HG03342 (cell line): ENCODE measurements at regions not wholly inside any gene's neighbourhood (a gene's known extent, or its start where the extent isn't known, plus 50 kb on each side); places are given as distances from the start of the nearest gene placed in this dataset.
"Not testable (repeated sequence)": the region's sequence is repeated elsewhere in the genome, so short reads cannot be mapped to it uniquely, and the experiment has no call there.

Experiments used
- ATAC-seq: cut with Tn5 transposase; IDR thresholded peaks from one replicate; pipeline ENCODE4 v1.9.1; 2021; ENCODE audit warnings: mild to moderate bottlenecking, moderate library complexity; ENCODE audit not compliant: unreplicated experiment

DNA sequence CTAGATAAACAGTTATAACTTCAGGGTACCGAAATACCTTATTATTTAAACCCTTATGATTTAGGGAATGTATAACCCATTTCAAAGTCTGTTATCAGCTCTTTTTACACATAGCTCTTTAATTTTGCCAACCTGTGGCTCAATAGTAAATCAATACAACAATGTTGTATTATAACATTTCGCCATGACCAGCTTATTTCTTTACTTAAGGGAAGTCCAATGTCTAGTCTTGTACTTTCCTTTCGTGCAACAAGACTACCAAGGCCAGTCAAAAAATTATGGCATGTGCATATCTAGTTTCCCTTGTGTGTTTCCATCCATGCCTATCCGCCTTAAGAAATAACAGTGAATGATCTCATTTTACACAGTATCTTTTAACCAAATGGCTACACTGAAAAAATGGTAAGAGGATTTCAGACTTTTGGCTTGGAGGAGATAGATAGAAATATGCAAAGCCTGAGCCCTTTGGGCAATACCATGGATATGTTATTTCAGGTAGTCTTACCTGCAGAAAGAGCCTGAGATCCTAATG lies 239.5 kb upstream of the RPS23 start:
- ATAC-seq: no peak

DNA sequence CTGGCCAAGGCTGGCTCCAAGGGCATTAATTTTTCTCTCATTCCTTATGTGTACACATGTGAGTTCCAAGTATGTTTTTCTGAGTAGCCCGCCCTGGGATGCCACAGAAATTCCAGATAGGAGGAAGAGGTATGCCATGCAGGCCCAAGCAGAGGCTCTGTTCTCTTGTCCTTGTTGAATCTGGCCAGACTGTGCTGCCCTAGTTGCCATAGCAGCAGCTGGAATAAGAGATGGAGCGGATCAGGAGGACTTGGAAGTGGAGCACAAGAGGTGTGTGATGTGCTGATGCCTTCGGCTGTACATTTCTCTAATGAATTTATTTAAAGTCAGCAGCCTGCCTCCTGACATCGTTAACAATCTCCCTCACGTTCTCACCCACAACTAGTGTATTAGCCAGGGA lies 235.6 kb upstream of the RPS23 start:
- no peak for ATAC-seq

DNA sequence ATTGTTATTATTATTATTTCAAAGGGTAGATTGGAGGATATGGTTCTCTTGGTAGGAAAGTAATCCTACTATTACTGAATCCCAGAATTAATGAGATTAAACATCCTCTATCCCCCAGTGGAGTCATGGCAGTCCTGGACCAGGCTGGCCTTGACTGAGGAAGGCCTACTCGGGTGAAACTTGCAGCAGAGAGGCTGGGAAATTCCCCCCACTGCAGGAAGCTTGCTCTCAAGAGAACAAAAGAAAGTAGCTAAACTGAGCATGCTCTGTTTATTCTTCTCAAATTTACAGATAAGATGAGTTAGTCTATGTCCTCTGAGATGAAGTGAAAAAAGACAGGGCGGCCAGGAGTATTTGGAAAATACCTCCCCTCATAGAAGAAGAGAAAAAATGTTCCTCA lies 233.9 kb upstream of the RPS23 start:
- peak; percentile 79 for ATAC-seq

DNA sequence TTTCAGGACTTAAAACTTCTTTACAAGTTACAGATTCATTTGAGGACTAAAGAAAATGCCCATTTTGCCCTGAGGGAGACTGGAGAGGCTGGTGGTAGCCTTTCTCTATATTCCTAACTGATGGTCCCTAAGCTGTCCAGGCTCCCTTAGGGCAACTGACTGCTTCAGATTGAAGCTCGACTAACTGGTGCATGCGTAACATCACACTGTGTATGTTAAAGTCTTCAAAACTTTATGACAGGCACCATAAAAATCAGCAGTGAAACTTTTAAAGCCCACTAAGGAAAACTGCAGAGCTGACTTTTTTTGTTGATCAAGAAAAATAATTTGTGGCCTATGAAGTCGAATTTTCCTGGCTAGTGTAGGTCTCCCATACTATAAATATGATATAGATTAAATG lies 233.0 kb upstream of the RPS23 start:
- no peak for ATAC-seq

DNA sequence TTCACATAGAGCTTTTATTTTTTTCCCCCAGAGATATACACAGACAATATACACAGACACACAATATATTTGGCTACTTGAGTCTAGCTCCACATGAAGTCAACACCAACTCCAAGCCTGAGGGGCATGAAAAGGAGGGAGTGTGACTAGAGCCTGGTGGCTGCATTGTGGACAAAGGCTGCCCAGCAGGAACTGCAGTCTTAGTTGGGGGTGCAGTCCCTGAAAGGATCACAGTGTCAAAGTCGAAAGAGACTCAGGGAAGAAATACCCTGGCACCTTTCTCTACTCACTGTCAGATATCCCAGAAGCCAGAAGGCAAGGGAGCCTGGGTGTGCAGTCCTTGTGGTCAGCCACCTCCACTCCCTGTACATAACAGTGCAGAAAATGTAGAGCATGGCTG lies 231.6 kb upstream of the RPS23 start:
- no peak for ATAC-seq

DNA sequence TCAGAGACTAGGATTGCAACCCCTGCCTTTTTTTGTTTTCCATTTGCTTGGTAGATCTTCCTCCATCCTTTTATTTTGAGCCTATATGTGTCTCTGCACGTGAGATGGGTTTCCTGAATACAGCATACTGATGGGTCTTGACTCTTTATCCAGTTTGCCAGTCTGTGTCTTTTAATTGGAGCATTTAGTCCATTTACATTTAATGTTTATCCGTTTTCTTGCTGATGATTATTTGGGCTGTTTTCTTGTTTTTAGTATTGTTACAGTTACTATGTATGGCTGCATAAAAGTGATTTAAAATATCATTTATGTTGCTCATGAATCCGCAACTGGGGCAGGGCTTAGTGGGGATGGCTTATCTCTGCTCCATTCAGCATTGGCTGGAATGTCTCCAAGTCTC lies 228.2 kb upstream of the RPS23 start:
- ATAC-seq: not testable (repeated sequence)

DNA sequence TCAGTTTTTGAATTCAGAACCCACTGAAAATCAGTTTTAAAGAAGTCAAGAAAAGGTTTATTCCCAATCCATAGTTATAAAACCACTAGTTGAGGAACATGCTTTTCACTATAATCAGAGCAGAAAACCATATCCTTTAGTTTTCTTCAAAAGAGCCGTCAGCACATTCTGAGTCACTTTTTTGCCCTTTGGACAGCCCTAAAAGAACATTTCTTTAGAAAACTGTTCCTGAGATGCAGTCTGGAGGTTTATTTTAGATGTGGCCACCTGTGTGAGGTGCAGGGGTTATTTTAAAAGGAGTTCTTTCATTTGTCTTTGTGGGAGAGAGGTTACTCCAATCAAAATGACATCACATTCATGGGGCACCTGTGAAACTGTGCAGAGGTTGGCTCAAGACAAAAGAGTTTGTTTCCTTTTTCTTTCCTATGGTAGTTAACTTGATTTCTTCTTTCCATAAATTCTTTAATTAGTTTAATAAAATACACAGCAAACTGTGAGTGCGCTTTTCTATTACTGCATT lies 221.6 kb upstream of the RPS23 start:
- no peak for ATAC-seq

DNA sequence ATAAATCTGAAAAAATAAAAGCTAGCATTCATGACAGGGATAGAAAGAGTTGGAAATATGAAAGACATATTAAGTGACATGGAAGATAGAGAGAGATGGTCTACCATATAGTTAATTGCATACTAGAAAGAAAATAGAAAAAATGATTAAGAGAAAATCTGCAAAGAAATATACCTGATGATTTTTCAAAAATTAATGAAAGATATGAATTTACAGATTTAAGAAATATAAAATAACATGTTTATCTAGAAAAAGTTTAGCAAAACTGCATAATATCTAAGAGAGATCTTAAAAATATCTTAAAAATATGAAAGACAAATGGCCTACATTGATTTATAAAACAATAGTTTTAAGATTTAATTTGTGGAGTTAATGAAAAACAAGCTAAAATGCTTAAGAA lies 219.1 kb upstream of the RPS23 start:
- no peak for ATAC-seq

DNA sequence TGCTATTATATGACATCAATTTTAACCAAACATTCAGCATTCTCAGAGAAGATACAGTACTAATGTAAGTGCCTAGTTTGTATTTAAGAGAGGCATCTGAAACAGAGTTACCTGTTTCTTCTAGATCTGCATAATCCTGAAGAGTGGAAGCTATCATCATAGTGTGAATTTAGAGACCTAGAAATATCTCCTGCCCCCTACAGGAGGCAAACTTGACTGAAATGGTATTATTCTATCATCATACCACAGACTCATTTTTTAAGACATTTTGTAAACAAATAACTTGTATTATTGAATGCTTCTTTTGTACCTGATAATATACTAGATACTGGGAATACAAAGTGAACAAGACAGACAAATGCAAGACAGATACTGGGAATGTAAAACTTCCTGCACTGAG lies 216.8 kb upstream of the RPS23 start:
- no peak for ATAC-seq

DNA sequence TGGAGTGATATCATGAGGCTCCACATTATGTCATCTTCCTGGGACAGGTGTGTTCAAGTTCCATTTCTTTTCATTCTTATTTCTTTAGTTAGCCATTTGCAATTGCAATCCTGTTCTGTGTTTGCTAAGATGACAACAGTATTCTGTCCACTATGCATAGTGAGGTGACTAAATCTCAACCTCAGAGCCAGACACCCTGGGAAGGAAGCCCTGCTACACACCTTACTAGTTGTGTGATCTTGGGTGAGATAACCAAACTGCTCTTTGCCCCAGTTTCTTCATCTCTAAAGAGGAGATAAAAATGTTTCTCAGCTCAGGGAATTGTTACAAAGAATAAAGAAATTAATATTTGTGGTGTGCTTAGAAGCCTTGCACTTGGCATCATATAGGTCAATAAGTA lies 215.1 kb upstream of the RPS23 start:
- no peak for ATAC-seq

DNA sequence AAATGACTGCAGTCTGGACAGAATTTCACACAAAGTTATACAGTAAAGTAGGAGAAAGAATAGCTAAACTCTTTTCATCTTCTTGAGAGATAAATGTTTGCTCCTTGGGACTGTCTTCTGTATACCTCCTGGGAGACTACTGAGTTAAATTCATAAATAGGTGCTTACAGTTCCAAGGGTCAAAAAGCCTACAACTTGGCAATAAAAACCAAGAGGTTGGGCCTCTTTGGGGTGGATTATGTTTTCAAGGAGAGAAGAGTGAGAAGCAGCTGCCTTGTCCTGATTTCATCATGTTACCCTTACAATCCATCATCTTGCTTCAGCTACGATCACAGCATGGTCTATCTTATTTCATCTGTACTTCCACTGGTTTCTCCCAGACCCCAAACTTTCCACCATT lies 213.2 kb upstream of the RPS23 start:
- ATAC-seq: no peak

DNA sequence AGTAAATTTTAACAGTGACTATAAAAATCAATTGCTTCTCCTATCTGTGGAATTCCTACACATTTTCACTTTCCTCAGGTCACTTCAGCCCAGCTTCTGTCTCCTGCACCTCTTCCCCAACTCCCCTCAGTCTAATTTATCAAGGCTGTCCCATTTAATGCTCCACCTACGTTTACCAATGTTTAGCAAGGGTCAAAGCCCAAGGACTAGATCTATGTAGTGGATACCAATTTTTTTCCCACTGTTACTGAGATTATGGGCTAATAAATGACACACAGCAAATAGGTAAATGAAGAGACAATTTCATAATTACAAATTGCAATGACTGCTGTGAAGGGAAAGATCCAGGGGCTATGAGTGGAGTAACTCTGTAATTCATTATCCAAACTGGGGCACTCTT lies 211.5 kb upstream of the RPS23 start:
- no peak for ATAC-seq

DNA sequence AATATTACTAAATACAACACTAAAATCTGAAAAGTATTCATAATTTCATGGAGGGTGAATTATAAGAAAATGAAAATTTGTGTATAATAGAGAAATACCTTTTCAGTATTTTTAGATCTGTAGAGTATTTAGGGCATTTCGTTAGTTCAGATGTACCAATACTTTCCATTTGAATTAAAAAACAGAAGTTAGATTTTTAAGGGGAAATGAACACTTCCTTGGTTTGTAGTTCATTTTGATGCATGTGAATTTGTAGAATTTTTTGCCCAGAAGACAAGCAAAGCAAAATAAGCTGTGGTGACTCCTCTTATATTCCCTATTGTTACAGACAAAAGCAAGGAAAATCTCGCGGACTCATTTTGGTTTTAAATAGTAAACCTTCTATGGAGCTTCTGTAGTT lies 209.0 kb upstream of the RPS23 start:
- ATAC-seq: no peak

DNA sequence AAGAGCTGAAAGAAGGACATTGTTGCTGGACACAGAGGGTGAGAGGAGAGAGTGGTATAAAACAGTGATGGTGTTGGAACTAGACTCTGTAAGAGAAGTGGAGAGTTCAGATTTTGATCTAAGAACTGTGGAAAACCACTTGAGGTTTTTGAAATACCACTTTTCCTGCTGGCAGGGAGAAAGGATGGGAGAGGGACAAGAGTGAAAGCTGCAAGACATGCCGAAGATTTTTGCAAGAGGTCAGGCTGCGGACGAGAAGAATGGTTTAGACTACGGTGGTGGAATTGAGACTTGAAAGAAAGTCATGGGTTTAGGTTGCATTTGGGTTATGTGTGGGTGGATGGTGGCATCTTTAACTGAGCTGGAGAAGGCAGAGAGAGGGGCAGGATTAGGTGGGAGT lies 202.2 kb upstream of the RPS23 start:
- ATAC-seq: no peak

DNA sequence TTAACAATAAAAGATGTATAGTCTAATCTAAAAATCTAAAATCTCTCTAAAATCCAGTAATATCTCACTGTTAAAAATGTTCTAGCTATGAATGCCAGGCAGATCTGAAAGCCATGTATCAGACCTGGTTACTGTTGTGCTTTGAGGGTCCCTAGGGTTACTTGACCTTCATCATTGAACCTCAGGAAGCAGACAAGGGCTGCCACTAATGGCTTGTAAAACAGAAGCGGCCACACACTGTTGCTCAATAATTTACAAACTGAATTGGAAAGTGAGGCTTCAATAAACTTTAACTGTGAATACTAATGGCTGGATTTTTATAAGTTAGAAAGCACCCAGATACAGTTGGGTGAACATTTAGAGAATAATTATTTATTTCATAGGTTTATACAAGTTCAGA lies 198.0 kb upstream of the RPS23 start:
- no peak for ATAC-seq

DNA sequence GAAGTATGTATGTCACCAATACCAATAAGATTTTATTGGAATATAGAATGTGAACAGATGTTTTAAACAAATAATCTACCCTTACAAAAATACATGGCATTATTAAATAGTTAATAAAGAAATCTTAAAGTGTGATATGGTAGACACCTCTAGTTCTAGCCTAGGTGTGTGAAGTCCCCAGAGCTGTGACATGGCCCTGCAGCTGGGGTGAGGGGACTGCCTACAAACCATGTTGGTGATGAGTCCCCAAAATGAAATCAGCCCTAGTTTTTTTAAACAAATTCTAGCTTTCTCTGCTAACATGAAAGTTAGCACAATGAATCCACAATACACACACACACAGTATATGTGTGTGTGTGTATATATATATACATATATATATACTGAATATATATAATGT lies 195.1 kb upstream of the RPS23 start:
- no peak for ATAC-seq

DNA sequence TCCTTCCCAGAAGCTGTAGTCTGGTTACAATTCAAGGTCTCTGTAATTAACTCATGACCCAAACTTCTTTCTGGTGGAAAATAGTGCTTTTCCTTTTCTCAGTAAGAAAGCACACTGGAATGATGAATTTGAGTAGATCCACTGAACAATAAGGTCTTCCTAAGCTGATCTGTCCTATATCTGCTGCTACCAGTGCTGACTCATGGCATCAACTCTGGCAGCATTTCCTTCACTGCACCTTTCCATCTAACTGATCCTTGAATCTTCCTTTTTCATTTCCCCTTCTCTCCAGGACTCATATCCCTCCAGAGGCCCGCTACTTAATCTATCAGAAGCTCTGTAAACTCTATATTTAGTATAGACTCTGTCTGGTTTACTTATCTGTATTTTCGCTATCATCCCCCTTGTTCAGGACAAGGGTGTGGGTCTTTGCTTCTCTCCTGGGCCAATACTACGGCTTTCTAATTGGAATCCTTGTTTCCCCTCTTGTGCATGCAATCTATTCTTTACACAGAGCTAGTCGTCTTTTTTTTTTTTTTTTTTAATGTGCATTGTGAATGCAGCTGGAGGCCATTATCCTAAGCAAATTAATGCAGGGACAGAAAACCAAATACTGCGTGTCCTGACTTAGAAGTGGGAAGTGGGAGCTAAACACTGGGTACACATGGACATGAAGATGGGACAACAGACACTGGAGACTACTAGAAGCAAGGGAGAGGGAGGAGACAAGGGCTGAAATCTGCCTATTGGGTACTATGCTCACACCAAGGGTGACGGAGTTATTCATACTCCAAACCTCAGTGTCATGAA lies 192.2 kb upstream of the RPS23 start:
- no peak for ATAC-seq

DNA sequence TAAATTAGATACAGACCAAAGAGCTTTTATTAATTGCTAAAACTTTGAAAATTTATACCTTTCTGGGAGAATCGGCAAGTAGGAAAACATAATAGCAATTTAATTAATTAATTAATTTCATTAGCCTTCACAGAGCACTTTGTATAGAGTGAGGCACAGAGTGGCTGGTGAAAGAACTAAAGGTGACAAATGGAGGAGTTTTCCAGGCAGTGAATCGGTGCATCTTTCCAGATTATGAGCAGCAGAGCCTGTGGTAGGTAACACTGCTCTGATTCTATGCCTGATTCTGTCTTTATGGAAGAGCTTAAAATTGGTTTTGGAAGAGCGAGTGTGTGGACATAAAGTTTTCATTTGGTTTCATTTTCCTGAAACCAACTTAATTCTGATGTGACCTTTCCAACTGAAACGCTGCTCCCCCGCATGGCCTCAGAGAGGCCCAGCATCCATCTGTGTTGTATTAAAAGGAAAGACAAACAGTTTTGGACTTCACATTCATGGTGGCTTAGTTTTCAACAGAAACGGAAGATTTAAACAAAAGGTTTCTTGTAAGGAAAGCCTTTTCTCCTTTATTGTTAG lies 188.9 kb upstream of the RPS23 start:
- no peak for ATAC-seq

DNA sequence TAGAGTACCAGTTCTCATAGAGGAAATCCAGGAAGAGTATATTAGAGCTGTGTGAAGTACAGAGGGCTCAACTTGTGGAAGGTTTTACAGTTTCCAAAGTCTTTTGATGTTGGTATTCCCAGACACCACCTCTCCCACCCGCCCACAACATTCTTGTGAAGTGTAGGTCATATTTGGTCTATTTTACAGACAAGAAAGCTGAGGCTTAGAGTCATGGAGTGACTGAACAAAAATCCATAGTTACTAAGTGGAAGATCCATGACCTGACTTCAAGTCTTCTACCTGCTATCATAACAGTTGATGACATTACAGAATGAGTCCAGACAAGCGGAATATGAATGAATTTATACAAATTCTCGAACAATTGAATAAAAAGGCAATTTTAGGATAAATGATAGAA lies 187.1 kb upstream of the RPS23 start:
- ATAC-seq: no peak

DNA sequence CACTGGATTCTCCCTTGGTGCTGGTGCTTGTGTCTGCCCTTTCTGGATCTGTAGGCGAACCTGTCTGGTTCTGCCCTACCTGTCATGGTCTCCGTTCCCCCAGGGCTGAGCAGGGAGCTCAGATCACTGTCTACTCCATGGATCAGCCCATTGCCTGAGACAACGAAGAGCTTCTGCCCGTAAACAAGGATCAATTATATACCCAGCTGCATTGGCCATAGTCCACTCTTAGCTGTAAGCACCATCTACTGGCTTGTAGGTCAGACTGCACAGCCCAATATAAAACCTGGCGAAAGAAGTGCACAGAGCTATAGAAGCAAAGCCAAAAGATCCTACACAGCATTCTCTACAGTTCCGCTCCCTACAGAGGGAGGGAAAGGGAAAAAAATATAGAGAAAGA lies 181.5 kb upstream of the RPS23 start:
- no peak for ATAC-seq

DNA sequence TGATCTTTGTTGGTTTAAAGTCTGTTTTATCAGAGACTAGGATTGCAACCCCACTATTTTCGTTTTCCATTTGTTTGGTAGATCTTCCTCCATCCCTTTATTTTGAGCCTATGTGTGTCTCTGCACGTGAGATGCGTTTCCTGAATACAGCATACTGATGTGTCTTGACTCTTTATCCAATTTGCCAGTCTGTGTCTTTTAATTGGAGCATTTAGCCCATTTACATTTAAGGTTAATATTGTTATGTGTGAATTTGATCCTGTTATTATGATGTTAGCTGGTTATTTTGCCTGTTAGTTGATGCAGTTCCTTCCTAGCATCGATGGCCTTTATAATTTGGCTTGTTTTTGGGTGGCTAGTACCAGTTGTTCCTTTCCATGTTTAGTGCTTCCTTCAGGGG lies 177.2 kb upstream of the RPS23 start:
- ATAC-seq: not testable (repeated sequence)

DNA sequence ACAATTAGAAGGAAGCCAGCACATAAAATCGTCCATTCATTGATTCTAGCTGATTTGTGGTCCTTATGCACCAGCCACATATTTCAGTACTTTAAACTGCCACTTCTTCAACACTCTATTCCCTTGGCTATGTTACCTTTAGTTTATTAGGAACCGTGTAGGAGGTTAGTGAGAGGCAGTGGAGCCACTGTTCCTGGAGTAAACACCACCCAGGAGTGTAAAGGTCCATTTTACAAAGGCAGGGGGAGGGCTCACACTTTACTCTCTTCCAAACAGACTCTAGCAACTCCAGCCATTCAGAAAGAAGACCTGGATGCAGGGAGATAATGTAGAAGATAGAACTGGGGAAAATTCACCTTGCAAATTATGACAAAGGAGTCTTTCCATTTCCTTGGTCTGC lies 170.2 kb upstream of the RPS23 start:
- ATAC-seq: no peak
